ENCODE measurements at regions not wholly inside any gene's neighbourhood (a gene's known extent, or its start where the extent isn't known, plus 50 kb on each side); places are given as distances from the start of the nearest gene placed in this dataset.

GRCh38 chr10:124346831-124347230, 71.9 kb downstream of the OAT start:
- no peak for FAIRE-seq
- TF ChIP-seq CTCF (IDR thresholded peaks at IDR 0.05; ENCODE audit: insufficient read depth, missing control alignments) = no peak
- DNase-seq (ENCODE audit: insufficient read length, low spot score) = no peak

- DNase-seq (ENCODE audit: insufficient read length, low spot score) (no peak), FAIRE-seq (no peak)
Observed at GRCh38 chr10:124345521-124345920, 73.2 kb downstream of the OAT start.

GRCh38 chr10:124344931-124345330, 73.8 kb downstream of the OAT start:
- DNase-seq (ENCODE audit: insufficient read length, low spot score) (no peak), FAIRE-seq (no peak)
- TF ChIP-seq CTCF (IDR thresholded peaks at IDR 0.05; ENCODE audit: insufficient read depth, missing control alignments) = no peak

More at GRCh38 chr10:124345521-124345920, 73.2 kb downstream of the OAT start:
- no peak for TF ChIP-seq CTCF (IDR thresholded peaks at IDR 0.05; ENCODE audit: insufficient read depth, missing control alignments)

- FAIRE-seq (no peak), DNase-seq (ENCODE audit: insufficient read length, low spot score) (no peak)
- no peak for TF ChIP-seq CTCF (IDR thresholded peaks at IDR 0.05; ENCODE audit: insufficient read depth, missing control alignments)
Observed at GRCh38 chr10:124344266-124344590, 74.5 kb downstream of the OAT start.

- FAIRE-seq (no peak), DNase-seq (ENCODE audit: insufficient read length, low spot score) (no peak)
- TF ChIP-seq CTCF (IDR thresholded peaks at IDR 0.05; ENCODE audit: insufficient read depth, missing control alignments) = no peak
Observed at GRCh38 chr10:124343351-124344265, 75.1 kb downstream of the OAT start.

- no peak for FAIRE-seq
- TF ChIP-seq CTCF (IDR thresholded peaks at IDR 0.05; ENCODE audit: insufficient read depth, missing control alignments) = no peak
- DNase-seq (ENCODE audit: insufficient read length, low spot score) = no peak
Observed at GRCh38 chr10:124342821-124343170, 75.9 kb downstream of the OAT start.

- FAIRE-seq (no peak), DNase-seq (ENCODE audit: insufficient read length, low spot score) (no peak)
- no peak for TF ChIP-seq CTCF (IDR thresholded peaks at IDR 0.05; ENCODE audit: insufficient read depth, missing control alignments)
Observed at GRCh38 chr10:124342136-124342820, 76.4 kb downstream of the OAT start.

All from D721Med (cell line).